Inferior parietal cortex (tissue), 1 donor: ENCODE measurements at regions not wholly inside any gene's neighbourhood (a gene's known extent, or its start where the extent isn't known, plus 50 kb on each side); places are given as distances from the start of the nearest gene placed in this dataset.
A peak's percentile ranks its signal among the peaks of the same experiment; 100 is the strongest.
"Not testable (repeated sequence)": the region's sequence is repeated elsewhere in the genome, so short reads cannot be mapped to it uniquely, and the experiment has no call there.

Experiments used
- DNase-seq: peaks from one replicate; pipeline ENCODE4 v3.0.0-alpha.2; 2016; ENCODE audit errors: extremely low spot score

DNA sequence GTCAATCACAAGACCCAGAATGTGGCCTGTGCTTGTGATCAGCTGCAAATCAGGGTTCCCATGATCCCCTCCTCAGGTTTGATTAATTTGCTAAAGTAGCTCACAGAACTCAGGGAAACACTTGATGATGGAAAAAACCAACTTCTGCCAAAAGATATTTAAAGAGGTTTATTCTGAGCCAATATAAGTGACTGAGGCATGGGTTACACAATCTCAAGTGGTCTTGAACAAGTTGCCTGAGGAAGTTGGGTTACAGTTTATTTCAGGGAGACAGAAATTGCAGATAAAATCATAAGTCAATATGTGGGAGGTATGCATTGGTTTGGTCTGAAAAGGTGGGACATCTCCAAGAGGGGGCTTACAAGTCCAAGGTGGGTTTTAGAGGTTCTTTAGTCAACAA, 243.1 kb downstream of the S1PR1 start:
- DNase-seq, result no peak

DNA sequence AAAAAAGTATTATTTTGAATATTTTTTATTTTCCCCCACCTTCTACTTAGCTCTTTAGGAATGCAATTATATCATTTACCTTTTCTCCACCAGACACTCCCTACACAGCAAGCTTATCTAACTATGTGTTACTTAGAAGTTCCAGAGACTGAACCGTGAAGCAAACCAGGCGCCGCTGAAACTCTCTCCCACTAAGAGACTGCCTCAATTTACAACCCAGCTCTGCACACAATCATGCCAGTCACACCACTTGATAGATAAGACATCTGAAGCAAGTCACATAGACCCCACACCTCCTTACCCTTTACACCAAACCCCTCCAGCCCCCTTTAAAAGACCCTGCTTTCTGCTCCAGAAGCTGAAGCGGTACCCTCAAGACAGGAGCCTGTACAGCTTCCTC, 245.5 kb downstream of the S1PR1 start:
- DNase-seq, result no peak

- DNase-seq, result no peak
Measured at GRCh38 chr1:101483982-101484688, 247.3 kb downstream of the S1PR1 start.

GRCh38 chr1:101484689-101485338, 248.0 kb downstream of the S1PR1 start:
- no peak for DNase-seq

GRCh38 chr1:101485712-101486111, 248.9 kb downstream of the S1PR1 start:
- no peak for DNase-seq

GRCh38 chr1:101492144-101492543, 255.3 kb downstream of the S1PR1 start:
- not testable (repeated sequence) for DNase-seq

- not testable (repeated sequence) for DNase-seq
Measured at GRCh38 chr1:101493920-101494319, 257.1 kb downstream of the S1PR1 start.

- no peak for DNase-seq
Measured at GRCh38 chr1:101496109-101496508, 259.3 kb downstream of the S1PR1 start.

GRCh38 chr1:101497881-101498559, 261.2 kb downstream of the S1PR1 start:
- no peak for DNase-seq

DNA sequence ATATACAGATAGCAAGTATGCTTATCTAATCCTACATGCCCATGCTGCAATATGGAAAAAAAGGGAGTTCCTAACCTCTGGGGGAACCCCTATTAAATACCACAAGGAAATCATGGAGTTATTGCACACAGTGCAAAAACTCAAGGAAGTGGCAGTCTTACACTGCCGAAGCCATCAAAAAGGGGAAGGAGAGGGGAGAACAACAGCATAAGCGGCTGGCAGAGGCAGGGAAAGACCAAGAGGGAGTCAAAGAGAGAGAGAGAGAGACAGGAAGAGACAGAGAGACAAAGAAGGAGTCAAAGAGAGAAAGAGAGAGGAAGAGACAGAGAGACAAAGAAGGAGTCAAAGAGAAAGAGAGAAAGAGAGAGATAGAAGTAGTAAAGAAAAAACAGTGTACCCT, 267.3 kb downstream of the S1PR1 start:
- not testable (repeated sequence) for DNase-seq

DNA sequence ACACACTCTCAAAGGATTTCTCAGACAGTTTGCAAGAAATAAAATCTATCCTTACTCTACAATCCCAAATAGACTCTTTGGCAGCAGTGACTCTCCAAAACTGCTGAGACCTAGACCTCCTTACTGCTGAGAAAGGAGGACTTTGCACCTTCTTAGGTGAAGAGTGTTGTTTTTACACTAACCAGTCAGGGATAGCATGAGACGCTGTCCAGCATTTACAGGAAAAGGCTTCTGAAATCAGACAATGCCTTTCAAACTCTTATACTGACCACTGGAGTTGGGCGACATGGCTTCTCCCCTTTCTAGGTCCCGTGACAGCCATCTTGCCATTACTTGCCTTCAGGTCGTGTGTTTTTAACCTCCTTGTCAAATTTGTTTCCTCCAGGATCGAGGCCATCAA, 268.4 kb downstream of the S1PR1 start:
- not testable (repeated sequence) for DNase-seq

DNA sequence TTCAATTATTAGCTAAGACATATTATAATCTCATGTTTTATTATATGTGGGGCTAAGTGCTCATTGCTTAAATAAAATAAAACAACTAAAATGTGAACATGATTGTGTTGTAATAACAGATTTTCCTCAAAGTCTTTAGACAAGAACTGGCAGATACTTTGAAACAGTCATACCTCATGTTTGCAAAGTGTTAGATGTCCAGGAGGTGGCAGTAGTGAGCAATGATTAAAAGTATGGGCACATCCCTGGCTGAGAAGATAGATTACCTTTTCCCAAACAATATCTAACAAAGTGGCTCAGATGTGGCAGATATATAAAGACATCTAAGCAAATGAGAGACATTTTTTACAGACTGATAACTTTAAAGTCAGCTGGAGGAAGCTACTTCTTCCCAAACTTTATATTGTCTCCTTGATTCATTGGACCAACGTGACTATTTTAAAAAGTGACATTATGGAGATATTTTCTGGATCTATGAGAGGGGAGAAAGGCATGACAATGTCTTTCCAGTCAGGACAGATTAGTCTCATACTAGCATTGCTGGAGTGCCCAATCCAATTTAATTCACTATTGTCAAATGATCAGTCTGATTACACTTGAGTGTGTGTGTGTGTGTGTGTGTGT, 269.8 kb downstream of the S1PR1 start:
- DNase-seq, result peak; percentile 83

DNA sequence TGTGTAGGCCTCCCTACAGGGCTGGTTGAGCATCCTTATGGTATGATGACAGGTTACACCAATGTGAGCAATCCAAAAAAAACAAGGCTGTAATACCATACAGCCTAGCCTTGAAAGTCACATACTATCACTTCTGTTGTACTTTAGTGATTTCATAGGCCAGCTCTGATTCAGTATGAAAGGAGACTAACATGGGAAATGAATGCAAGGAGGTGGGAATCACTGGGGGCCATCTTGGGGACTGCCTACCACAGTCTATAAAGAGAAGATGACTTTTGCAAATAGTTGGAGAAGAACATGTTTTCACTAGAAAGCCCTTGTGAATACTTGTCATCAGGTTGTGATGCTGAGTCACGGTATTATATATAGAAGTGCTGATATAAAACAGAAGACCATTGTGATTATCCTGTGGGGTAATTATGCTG, 270.7 kb downstream of the S1PR1 start:
- no peak for DNase-seq

- DNase-seq, result no peak
Measured at GRCh38 chr1:101508913-101509312, 272.1 kb downstream of the S1PR1 start.

DNA sequence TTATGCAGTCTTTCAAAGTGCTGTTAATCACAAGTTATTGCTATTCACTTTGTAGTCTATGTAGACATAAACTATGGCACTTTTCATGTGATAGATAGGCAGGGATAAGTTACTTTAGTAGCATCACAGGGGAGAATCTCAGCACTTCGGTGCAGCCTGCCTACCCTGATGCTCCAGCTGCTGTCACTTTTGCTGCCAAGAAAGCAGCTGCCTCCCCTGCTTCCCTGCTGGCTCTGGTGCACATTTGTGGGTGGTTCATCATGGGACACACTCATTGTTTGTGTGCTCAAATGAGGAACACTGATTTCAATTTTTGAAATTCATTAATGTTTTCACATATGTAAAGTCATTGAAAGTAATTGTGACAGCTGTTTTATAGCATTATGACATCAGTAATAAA, 272.6 kb downstream of the S1PR1 start:
- DNase-seq, result peak; percentile 28

DNA sequence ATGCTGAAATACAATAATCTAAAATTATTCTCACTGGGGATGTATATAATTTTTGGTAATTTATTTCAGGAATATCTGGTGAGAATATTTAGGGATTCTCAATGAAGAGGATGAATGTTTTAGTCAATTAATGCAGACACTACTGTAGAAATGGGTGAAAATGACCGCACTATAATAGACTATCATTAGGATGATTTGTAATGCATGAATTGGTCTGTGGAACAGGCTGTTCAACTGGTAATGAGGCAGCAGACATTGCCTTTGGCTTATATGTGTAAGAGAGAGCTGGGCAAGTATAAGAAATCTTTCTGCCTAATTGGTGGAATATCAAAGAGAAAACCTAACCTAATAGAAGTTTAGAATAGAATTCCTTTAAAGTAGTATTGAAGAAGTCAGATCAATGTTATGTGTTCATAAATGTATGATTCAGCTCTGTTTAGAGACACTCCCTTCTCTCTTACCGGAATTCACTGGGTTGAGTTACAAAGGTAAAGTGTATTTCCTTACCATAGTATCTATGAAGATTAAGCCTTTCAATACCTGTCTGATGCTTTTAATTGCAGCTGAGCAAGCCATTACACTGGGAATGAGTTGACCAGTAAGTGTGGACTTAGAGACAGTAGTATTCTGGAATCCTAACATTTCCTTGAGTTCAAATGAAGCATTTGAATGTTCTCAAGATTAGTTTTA, 274.5 kb downstream of the S1PR1 start:
- no peak for DNase-seq

DNA sequence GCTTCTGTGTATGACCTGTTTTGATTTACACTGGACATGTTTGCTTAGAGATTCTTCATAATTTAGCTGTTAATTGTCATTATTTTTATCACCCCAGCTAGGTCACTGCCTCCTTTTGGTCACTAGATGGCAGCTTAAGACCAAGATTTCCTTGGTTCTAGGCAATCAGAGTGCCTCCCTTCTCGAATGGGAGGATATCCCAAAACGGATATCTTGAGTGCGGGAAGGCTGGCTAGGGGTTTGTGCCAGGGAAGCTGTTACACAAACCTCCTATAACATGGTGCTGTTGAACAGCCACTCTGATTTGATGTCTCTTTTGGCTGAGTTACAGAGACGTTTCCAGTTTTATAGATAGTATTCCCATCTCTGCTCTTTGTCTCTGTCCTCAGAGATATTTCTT, 283.5 kb downstream of the S1PR1 start:
- peak; percentile 30 for DNase-seq

DNA sequence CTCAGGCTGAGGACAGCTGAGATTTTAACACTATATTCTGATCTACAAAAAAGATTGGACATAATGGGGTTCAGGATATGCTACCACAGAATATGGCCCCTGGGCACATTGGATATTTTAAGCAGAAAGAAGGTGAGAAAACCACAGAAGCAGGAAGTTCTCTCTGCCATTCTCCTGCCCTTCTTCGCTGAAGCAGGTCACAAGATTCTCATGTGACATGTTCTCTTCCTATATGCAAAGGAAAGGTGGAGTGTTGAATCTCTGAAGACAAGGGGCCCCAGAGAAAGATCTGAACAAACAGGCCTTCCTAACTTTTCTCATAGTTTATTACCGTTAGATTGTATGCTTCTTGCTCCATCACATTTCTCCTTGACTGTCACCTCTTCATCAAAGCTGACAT, 285.7 kb downstream of the S1PR1 start:
- DNase-seq, result no peak

DNA sequence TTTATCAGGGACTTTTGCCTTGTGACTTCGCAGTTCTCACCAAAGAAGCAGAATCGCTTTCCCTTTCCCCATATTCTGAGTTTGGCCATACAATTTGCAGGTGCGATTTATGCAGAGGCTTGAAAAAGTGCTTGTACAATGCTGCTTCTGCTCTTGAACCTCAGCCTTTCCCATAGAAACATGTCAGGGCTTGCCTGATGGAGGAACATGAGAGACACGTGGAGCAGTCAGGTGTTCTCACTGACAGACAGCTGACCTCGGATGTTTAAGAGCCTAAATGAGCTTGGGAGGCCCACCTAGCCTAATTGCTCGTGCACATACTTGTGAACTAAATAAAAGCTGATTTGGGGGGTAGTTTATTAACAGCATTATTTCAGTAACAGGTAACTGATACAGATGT, 290.0 kb downstream of the S1PR1 start:
- no peak for DNase-seq

DNA sequence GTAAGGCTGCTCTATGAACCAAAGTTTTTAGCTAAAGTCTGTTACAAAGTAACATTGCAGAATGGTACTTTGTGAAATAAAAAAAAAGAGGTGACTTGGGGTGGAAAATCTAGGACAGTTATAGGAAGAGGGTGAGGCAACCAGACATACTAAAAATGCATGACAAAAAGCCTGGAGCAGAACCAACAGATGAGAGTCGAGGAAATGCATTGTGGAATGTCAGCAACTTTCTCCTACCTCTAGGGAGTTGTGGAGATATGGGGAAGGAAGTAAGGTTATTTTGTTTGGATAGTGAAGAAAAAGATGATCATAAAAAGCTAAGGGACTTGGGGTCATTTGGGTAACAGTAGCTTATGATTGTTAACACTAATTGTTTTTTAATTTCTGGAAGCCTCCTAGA, 295.6 kb downstream of the S1PR1 start:
- DNase-seq, result no peak

DNA sequence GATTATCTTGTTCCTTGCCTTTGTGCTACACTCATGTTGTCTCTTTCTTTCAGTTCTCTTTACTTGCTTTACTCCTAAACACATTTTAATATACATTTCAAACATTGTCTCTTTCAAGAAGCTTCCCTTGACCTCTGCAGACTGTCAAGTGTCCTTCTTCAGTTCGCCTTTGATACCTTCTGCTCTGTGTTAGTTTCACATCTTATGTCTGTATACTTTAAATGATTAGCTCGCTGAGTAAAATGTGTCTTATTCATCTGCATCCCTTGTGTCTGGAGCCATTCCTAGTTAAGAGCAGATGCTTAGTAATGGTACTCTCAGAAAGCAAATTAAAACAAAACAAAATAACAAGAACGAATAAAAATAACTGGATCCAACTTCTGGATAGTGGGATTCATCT, 303.3 kb downstream of the S1PR1 start:
- no peak for DNase-seq

- DNase-seq, result no peak
Measured at GRCh38 chr1:101546885-101547284, 310.1 kb downstream of the S1PR1 start.
